WTC11 (cell line): ENCODE measurements at regions not wholly inside any gene's neighbourhood (a gene's known extent, or its start where the extent isn't known, plus 50 kb on each side); places are given as distances from the start of the nearest gene placed in this dataset.

Experiments used
- CREB1 ChIP-seq: sonication (generic); formaldehyde crosslinking; IDR thresholded peaks from 2 replicates; pipeline ENCODE4 v1.8.0; 2023; ENCODE audit warnings: mild to moderate bottlenecking, missing genetic modification reagents
- GABPB1 ChIP-seq: sonication (generic); formaldehyde crosslinking; IDR thresholded peaks from 2 replicates; pipeline ENCODE4 v1.8.1; 2023; ENCODE audit warnings: mild to moderate bottlenecking, missing genetic modification reagents
- NFYB ChIP-seq: sonication (generic); formaldehyde crosslinking; conservative IDR thresholded peaks from 2 replicates; pipeline ENCODE4 v1.8.0; 2022; ENCODE audit warnings: low read depth, missing genetic modification reagents
- NR2C2 ChIP-seq: sonication (generic); formaldehyde crosslinking; IDR thresholded peaks from 2 replicates; pipeline ENCODE4 v1.8.0; 2022; ENCODE audit warnings: mild to moderate bottlenecking, missing genetic modification reagents
- NR3C1 ChIP-seq: sonication (generic); formaldehyde crosslinking; conservative IDR thresholded peaks from 2 replicates; pipeline ENCODE4 v1.8.1; 2023; ENCODE audit warnings: low read depth, mild to moderate bottlenecking, missing genetic modification reagents
- TEAD4 ChIP-seq: sonication (generic); formaldehyde crosslinking; IDR thresholded peaks from 2 replicates; pipeline ENCODE4 v1.8.0; 2022; ENCODE audit warnings: mild to moderate bottlenecking, missing genetic modification reagents
- ZNF263 ChIP-seq: sonication (generic); formaldehyde crosslinking; IDR thresholded peaks from 2 replicates; pipeline ENCODE4 v1.8.1; 2022; ENCODE audit warnings: low read depth, mild to moderate bottlenecking, moderate library complexity, missing genetic modification reagents
- ZNF396 ChIP-seq: fragments of 250-450 bp; sonication (Bioruptor Pico); IDR thresholded peaks from 2 replicates; pipeline ENCODE4 v1.8.0; 2021; ENCODE audit warnings: mild to moderate bottlenecking, moderate library complexity, borderline replicate concordance
- TF ChIP-seq, protein P1 (sequence below): fragments of 200-600 bp; IDR thresholded peaks from 2 replicates; pipeline ENCODE4 v1.8.0; 2022; ENCODE audit warnings: antibody characterized with exemption
- TF ChIP-seq, protein P2 (sequence below): sonication (generic); formaldehyde crosslinking; IDR thresholded peaks from 2 replicates; pipeline ENCODE4 v1.8.1; 2023; ENCODE audit warnings: mild to moderate bottlenecking, missing genetic modification reagents, moderate library complexity
- TF ChIP-seq, protein P3 (sequence below): sonication (generic); formaldehyde crosslinking; IDR thresholded peaks from 2 replicates; pipeline ENCODE4 v1.8.1; 2023; ENCODE audit warnings: mild to moderate bottlenecking, missing genetic modification reagents
- TF ChIP-seq, protein P4 (sequence below): sonication (generic); formaldehyde crosslinking; IDR thresholded peaks from 2 replicates; pipeline ENCODE4 v1.8.0; 2022; ENCODE audit warnings: mild to moderate bottlenecking, missing genetic modification reagents
- TF ChIP-seq, protein P5 (sequence below): sonication (generic); formaldehyde crosslinking; IDR thresholded peaks from 2 replicates; pipeline ENCODE4 v1.8.1; 2022; ENCODE audit warnings: low read depth, missing genetic modification reagents, borderline replicate concordance
- TF ChIP-seq, protein P6 (sequence below): sonication (generic); formaldehyde crosslinking; IDR thresholded peaks from 2 replicates; pipeline ENCODE4 v1.8.0; 2023; ENCODE audit warnings: missing genetic modification reagents

DNA sequence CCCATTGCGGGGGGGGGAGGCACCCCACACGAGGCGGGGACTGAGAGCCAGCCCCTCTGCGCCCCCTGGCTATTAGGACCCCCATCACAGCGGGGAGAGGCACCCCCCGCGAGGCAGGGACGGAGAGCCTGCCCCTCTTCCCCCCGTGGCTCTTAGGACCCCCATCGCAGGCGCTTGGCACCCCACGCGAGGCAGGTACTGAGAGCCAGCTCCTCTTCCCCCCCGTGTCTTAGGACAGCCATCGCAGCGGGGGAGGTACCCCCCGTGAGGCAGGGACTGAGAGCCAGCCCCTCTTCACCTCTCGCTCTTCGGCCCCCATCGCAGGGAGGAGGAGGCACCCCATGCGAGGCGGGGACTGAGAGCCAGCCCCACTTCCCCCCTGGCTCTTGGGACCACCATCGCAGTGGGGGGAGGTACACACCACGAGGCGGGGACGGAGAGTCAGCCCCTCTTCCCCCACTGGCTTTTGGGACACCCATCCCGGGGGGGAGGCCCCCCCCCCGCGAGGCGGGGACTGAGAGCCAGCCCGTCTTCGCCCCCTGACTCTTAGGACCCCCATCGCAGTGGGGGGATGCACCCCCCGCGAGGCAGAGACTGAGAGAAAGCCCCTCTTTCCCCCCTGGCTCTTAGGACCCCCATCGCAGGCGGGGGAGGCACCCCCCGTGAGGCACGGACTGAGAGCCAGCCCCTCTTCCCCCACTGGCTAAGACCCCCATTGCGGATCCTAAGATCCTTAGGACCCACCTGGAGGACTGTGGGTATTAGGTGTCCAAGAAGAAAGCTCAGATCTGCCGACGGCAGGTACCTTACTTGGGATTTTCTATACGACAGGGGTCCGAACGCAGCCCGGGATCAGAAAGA, 198.6 kb upstream of the PZP start:
- TF ChIP-seq, protein P1, sequence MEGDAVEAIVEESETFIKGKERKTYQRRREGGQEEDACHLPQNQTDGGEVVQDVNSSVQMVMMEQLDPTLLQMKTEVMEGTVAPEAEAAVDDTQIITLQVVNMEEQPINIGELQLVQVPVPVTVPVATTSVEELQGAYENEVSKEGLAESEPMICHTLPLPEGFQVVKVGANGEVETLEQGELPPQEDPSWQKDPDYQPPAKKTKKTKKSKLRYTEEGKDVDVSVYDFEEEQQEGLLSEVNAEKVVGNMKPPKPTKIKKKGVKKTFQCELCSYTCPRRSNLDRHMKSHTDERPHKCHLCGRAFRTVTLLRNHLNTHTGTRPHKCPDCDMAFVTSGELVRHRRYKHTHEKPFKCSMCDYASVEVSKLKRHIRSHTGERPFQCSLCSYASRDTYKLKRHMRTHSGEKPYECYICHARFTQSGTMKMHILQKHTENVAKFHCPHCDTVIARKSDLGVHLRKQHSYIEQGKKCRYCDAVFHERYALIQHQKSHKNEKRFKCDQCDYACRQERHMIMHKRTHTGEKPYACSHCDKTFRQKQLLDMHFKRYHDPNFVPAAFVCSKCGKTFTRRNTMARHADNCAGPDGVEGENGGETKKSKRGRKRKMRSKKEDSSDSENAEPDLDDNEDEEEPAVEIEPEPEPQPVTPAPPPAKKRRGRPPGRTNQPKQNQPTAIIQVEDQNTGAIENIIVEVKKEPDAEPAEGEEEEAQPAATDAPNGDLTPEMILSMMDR, result no peak
- TF ChIP-seq, protein P2, sequence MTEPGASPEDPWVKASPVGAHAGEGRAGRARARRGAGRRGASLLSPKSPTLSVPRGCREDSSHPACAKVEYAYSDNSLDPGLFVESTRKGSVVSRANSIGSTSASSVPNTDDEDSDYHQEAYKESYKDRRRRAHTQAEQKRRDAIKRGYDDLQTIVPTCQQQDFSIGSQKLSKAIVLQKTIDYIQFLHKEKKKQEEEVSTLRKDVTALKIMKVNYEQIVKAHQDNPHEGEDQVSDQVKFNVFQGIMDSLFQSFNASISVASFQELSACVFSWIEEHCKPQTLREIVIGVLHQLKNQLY (CRISPR knock-in tag), result no peak
- TF ChIP-seq, protein P3, sequence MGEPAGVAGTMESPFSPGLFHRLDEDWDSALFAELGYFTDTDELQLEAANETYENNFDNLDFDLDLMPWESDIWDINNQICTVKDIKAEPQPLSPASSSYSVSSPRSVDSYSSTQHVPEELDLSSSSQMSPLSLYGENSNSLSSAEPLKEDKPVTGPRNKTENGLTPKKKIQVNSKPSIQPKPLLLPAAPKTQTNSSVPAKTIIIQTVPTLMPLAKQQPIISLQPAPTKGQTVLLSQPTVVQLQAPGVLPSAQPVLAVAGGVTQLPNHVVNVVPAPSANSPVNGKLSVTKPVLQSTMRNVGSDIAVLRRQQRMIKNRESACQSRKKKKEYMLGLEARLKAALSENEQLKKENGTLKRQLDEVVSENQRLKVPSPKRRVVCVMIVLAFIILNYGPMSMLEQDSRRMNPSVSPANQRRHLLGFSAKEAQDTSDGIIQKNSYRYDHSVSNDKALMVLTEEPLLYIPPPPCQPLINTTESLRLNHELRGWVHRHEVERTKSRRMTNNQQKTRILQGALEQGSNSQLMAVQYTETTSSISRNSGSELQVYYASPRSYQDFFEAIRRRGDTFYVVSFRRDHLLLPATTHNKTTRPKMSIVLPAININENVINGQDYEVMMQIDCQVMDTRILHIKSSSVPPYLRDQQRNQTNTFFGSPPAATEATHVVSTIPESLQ, result no peak
- no peak for TF ChIP-seq NR3C1 (CRISPR knock-in tag)
- TF ChIP-seq GABPB1 (CRISPR knock-in tag), result no peak
- no peak for TF ChIP-seq TEAD4 (CRISPR knock-in tag)
- no peak for TF ChIP-seq CREB1 (CRISPR knock-in tag)
- no peak for TF ChIP-seq ZNF396 (CRISPR knock-in tag)
- TF ChIP-seq NFYB (CRISPR knock-in tag), result no peak
- TF ChIP-seq NR2C2 (CRISPR knock-in tag), result no peak
- TF ChIP-seq, protein P4, sequence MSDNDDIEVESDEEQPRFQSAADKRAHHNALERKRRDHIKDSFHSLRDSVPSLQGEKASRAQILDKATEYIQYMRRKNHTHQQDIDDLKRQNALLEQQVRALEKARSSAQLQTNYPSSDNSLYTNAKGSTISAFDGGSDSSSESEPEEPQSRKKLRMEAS (CRISPR knock-in tag), result no peak
- TF ChIP-seq, protein P5, sequence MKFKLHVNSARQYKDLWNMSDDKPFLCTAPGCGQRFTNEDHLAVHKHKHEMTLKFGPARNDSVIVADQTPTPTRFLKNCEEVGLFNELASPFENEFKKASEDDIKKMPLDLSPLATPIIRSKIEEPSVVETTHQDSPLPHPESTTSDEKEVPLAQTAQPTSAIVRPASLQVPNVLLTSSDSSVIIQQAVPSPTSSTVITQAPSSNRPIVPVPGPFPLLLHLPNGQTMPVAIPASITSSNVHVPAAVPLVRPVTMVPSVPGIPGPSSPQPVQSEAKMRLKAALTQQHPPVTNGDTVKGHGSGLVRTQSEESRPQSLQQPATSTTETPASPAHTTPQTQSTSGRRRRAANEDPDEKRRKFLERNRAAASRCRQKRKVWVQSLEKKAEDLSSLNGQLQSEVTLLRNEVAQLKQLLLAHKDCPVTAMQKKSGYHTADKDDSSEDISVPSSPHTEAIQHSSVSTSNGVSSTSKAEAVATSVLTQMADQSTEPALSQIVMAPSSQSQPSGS (CRISPR knock-in tag), result no peak
- no peak for TF ChIP-seq ZNF263 (CRISPR knock-in tag)
- TF ChIP-seq, protein P6, sequence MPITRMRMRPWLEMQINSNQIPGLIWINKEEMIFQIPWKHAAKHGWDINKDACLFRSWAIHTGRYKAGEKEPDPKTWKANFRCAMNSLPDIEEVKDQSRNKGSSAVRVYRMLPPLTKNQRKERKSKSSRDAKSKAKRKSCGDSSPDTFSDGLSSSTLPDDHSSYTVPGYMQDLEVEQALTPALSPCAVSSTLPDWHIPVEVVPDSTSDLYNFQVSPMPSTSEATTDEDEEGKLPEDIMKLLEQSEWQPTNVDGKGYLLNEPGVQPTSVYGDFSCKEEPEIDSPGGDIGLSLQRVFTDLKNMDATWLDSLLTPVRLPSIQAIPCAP (CRISPR knock-in tag), result no peak
